Fibroblast of the conjunctiva (primary cell): ENCODE measurements at regions not wholly inside any gene's neighbourhood (a gene's known extent, or its start where the extent isn't known, plus 50 kb on each side); places are given as distances from the start of the nearest gene placed in this dataset.
"Not testable (repeated sequence)": the region's sequence is repeated elsewhere in the genome, so short reads cannot be mapped to it uniquely, and the experiment has no call there.

Experiments used
- DNase-seq: peaks from one replicate; pipeline ENCODE4 v3.0.0-alpha.2; 2010; ENCODE audit warnings: low read depth

GRCh38 chr1:157409927-157410326 is 142.4 kb downstream of the FCRL5 start:
- DNase-seq, result no peak

GRCh38 chr1:157407917-157408525 is 144.3 kb downstream of the FCRL5 start:
- DNase-seq, result no peak

- no peak for DNase-seq
Measured at GRCh38 chr1:157407367-157407766, 144.9 kb downstream of the FCRL5 start.

- no peak for DNase-seq
Measured at GRCh38 chr1:157405662-157406061, 146.7 kb downstream of the FCRL5 start.

GRCh38 chr1:157404614-157405013 is 147.7 kb downstream of the FCRL5 start:
- DNase-seq, result no peak

- DNase-seq, result no peak
Measured at GRCh38 chr1:157404063-157404501, 148.2 kb downstream of the FCRL5 start.

- no peak for DNase-seq
Measured at GRCh38 chr1:157403608-157404007, 148.7 kb downstream of the FCRL5 start.

GRCh38 chr1:157403203-157403602 is 149.1 kb downstream of the FCRL5 start:
- no peak for DNase-seq

GRCh38 chr1:157400766-157401165 is 151.5 kb downstream of the FCRL5 start:
- DNase-seq, result no peak

- DNase-seq, result no peak
Measured at GRCh38 chr1:157399984-157400382, 152.3 kb downstream of the FCRL5 start.

- DNase-seq, result no peak
Measured at GRCh38 chr1:157399343-157399983, 152.9 kb downstream of the FCRL5 start.

- peak; percentile 16 for DNase-seq
Measured at GRCh38 chr1:157390651-157391050, 161.7 kb downstream of the FCRL5 start.

GRCh38 chr1:157388057-157388456 is 164.3 kb downstream of the FCRL5 start:
- no peak for DNase-seq

- no peak for DNase-seq
Measured at GRCh38 chr1:157384258-157384657, 168.1 kb downstream of the FCRL5 start.

- no peak for DNase-seq
Measured at GRCh38 chr1:157382351-157382750, 170.0 kb downstream of the FCRL5 start.

- no peak for DNase-seq
Measured at GRCh38 chr1:157380523-157380922, 171.8 kb downstream of the FCRL5 start.

- DNase-seq, result peak; percentile 5
Measured at GRCh38 chr1:157377280-157377713, 175.0 kb downstream of the FCRL5 start.

GRCh38 chr1:157376681-157377080 is 175.6 kb downstream of the FCRL5 start:
- DNase-seq, result no peak

- DNase-seq, result not testable (repeated sequence)
Measured at GRCh38 chr1:157372311-157372710, 180.0 kb downstream of the FCRL5 start.

- no peak for DNase-seq
Measured at GRCh38 chr1:157371826-157372225, 180.5 kb downstream of the FCRL5 start.

GRCh38 chr1:157371221-157371620 is 181.1 kb downstream of the FCRL5 start:
- DNase-seq, result no peak

- no peak for DNase-seq
Measured at GRCh38 chr1:157370698-157371097, 181.6 kb downstream of the FCRL5 start.

- peak; percentile 13 for DNase-seq
Measured at GRCh38 chr1:157369808-157370521, 182.3 kb downstream of the FCRL5 start.
